GM18511 (cell line): ENCODE measurements at regions not wholly inside any gene's neighbourhood (a gene's known extent, or its start where the extent isn't known, plus 50 kb on each side); places are given as distances from the start of the nearest gene placed in this dataset.

Experiments used
- ATAC-seq: cut with Tn5 transposase; IDR thresholded peaks from one replicate; pipeline ENCODE4 v1.9.1; 2021; ENCODE audit warnings: mild to moderate bottlenecking, moderate library complexity; ENCODE audit not compliant: unreplicated experiment

GRCh38 chr1:30195424-30196134 lies 527.8 kb downstream of the MATN1 start:
- ATAC-seq, result no peak

GRCh38 chr1:30194741-30195423 lies 528.5 kb downstream of the MATN1 start:
- ATAC-seq, result no peak

GRCh38 chr1:30194046-30194619 lies 529.3 kb downstream of the MATN1 start:
- ATAC-seq, result no peak

GRCh38 chr1:30192969-30193630 lies 530.3 kb downstream of the MATN1 start:
- no peak for ATAC-seq

GRCh38 chr1:30191154-30191702 lies 532.2 kb downstream of the MATN1 start:
- ATAC-seq, result no peak

GRCh38 chr1:30190511-30191153 lies 532.8 kb downstream of the MATN1 start:
- no peak for ATAC-seq

GRCh38 chr1:30189818-30190500 lies 533.4 kb downstream of the MATN1 start:
- no peak for ATAC-seq

GRCh38 chr1:30188999-30189398 lies 534.4 kb downstream of the MATN1 start:
- ATAC-seq, result no peak

GRCh38 chr1:30188329-30188728 lies 535.1 kb downstream of the MATN1 start:
- ATAC-seq, result no peak

- ATAC-seq, result no peak
Measured at GRCh38 chr1:30187413-30188023, 535.9 kb downstream of the MATN1 start.

GRCh38 chr1:30186586-30186985 lies 536.8 kb downstream of the MATN1 start:
- ATAC-seq, result no peak

GRCh38 chr1:30185809-30186208 lies 537.6 kb downstream of the MATN1 start:
- ATAC-seq, result no peak

- no peak for ATAC-seq
Measured at GRCh38 chr1:30185313-30185712, 538.1 kb downstream of the MATN1 start.

- ATAC-seq, result no peak
Measured at GRCh38 chr1:30184393-30185141, 538.8 kb downstream of the MATN1 start.

GRCh38 chr1:30183895-30184294 lies 539.5 kb downstream of the MATN1 start:
- no peak for ATAC-seq

- no peak for ATAC-seq
Measured at GRCh38 chr1:30183006-30183405, 540.4 kb downstream of the MATN1 start.

- ATAC-seq, result no peak
Measured at GRCh38 chr1:30179942-30180543, 543.3 kb downstream of the MATN1 start.

GRCh38 chr1:30176477-30176876 lies 546.9 kb downstream of the MATN1 start:
- ATAC-seq, result no peak

GRCh38 chr1:30174499-30174898 lies 548.9 kb downstream of the MATN1 start:
- no peak for ATAC-seq
